ENCODE measurements at regions not wholly inside any gene's neighbourhood (a gene's known extent, or its start where the extent isn't known, plus 50 kb on each side); places are given as distances from the start of the nearest gene placed in this dataset.

- no peak for DNase-seq (ENCODE audit: low read depth)
- POLR2A ChIA-PET = no interaction called here
- Histone ChIP-seq H3K4me3 (ENCODE audit: low read depth, low read length) (no peak overlapping the region), H3K27me3 (ENCODE audit: control insufficient read depth, insufficient read depth, low read length) (no peaks in the 10 kb centered on the region), H3K36me3 (ENCODE audit: control insufficient read depth, insufficient read depth, low read length) (no peaks in the 10 kb centered on the region)
- TF ChIP-seq CTCF (IDR thresholded peaks at IDR 0.05; ENCODE audit: insufficient read depth, low read depth, low read length) = no peak
- CTCF ChIA-PET = interaction anchor here (0.6 to 4.2 kb wide), 2 partner anchors 209 to 1677 kb away, joined by 3 to 47 read pairs; no protein-coding TSS in a partner anchor
Observed at GRCh38 chr3:119091936-119092677, 53.9 kb upstream of the TEX55 start.

GRCh38 chr3:119087799-119088198 is 53.2 kb upstream of the IGSF11 start:
- ChIA-PET CTCF (interaction anchor here (1.1 kb wide), 1 partner anchor 9 kb away, joined by 4 read pairs; no protein-coding TSS in a partner anchor), POLR2A (no interaction called here)
- DNase-seq (ENCODE audit: low read depth) = no peak
- TF ChIP-seq CTCF (IDR thresholded peaks at IDR 0.05; ENCODE audit: insufficient read depth, low read depth, low read length) = no peak
- no peaks in the 10 kb centered on the region for H3K36me3 ChIP-seq (ENCODE audit: control insufficient read depth, insufficient read depth, low read length)
- H3K27me3 ChIP-seq (ENCODE audit: control insufficient read depth, insufficient read depth, low read length) = no peaks in the 10 kb centered on the region
- H3K4me3 ChIP-seq (ENCODE audit: low read depth, low read length) = no peak overlapping the region

GRCh38 chr3:119085070-119085439 is 50.4 kb upstream of the IGSF11 start:
- Histone ChIP-seq H3K36me3 (ENCODE audit: control insufficient read depth, insufficient read depth, low read length) (no peaks in the 10 kb centered on the region), H3K4me3 (ENCODE audit: low read depth, low read length) (no peak overlapping the region), H3K27me3 (ENCODE audit: control insufficient read depth, insufficient read depth, low read length) (no peaks in the 10 kb centered on the region)
- CTCF ChIA-PET = interaction anchor here (0.8 to 1.7 kb wide), 4 partner anchors 10 to 204 kb away, joined by 3 to 4 read pairs (median 4); partner anchors contain the start of gene IGSF11
- POLR2A ChIA-PET = no interaction called here
- DNase-seq (ENCODE audit: low read depth) = no peak
- TF ChIP-seq CTCF (IDR thresholded peaks at IDR 0.05; ENCODE audit: insufficient read depth, low read depth, low read length) = no peak

GRCh38 chr3:119084371-119085069 is 49.9 kb upstream of the IGSF11 start:
- no peak overlapping the region for H3K4me3 ChIP-seq (ENCODE audit: low read depth, low read length)
- no peaks in the 10 kb centered on the region for H3K27me3 ChIP-seq (ENCODE audit: control insufficient read depth, insufficient read depth, low read length)
- ChIA-PET CTCF (interaction anchor here (0.6 to 1.7 kb wide), 3 partner anchors 25 to 199 kb away, joined by 3 to 4 read pairs (median 4); partner anchors contain the start of gene IGSF11), POLR2A (no interaction called here)
- no peak for DNase-seq (ENCODE audit: low read depth)
- TF ChIP-seq CTCF (IDR thresholded peaks at IDR 0.05; ENCODE audit: insufficient read depth, low read depth, low read length) = no peak
- no peaks in the 10 kb centered on the region for H3K36me3 ChIP-seq (ENCODE audit: control insufficient read depth, insufficient read depth, low read length)
